H9 (cell line): ENCODE measurements at regions not wholly inside any gene's neighbourhood (a gene's known extent, or its start where the extent isn't known, plus 50 kb on each side); places are given as distances from the start of the nearest gene placed in this dataset.

Experiments used
- DNase-seq: peaks from one replicate; pipeline ENCODE4 v3.0.0-alpha.2; 2017
- H2AFZ ChIP-seq: one replicate; pipeline ENCODE4 v1.6.1; 2013; ENCODE audit warnings: mild to moderate bottlenecking, low read length, control low read depth, moderate library complexity
- H2AK5ac ChIP-seq: 2 replicates; pipeline ENCODE4 v1.6.1; 2013; ENCODE audit warnings: low read length, control low read depth, mixed read lengths; ENCODE audit not compliant: insufficient read length
- H2BK120ac ChIP-seq: one replicate; pipeline ENCODE4 v1.6.1; 2013; ENCODE audit warnings: low read depth, mild to moderate bottlenecking, low read length, control low read depth, inconsistent platforms; ENCODE audit not compliant: poor library complexity, severe bottlenecking
- H2BK12ac ChIP-seq: 2 replicates; pipeline ENCODE4 v1.6.1; 2013; ENCODE audit warnings: low read length, control low read depth, mixed read lengths, low read depth; ENCODE audit not compliant: insufficient read length
- H2BK15ac ChIP-seq: 2 replicates; pipeline ENCODE4 v1.6.1; 2013; ENCODE audit warnings: low read depth, low read length, control low read depth
- H2BK20ac ChIP-seq: one replicate; pipeline ENCODE4 v1.6.1; 2013; ENCODE audit warnings: low read depth, mild to moderate bottlenecking, low read length, control low read depth, inconsistent platforms; ENCODE audit not compliant: poor library complexity, severe bottlenecking
- H2BK5ac ChIP-seq: 2 replicates; pipeline ENCODE4 v1.6.1; 2013; ENCODE audit warnings: low read length, control low read depth, mixed read lengths; ENCODE audit not compliant: insufficient read length
- H3K14ac ChIP-seq: 2 replicates; pipeline ENCODE4 v1.6.1; 2013; ENCODE audit warnings: low read length, control low read depth; ENCODE audit not compliant: insufficient read depth
- H3K18ac ChIP-seq: 2 replicates; pipeline ENCODE4 v1.6.1; 2013; ENCODE audit warnings: low read depth, mild to moderate bottlenecking, mixed read lengths, low read length, control low read depth; ENCODE audit not compliant: insufficient read length
- H3K23ac ChIP-seq: 2 replicates; pipeline ENCODE4 v1.6.1; 2013; ENCODE audit warnings: low read length, control low read depth, mixed read lengths, low read depth; ENCODE audit not compliant: insufficient read length
- H3K23me2 ChIP-seq: 2 replicates; pipeline ENCODE4 v1.6.1; 2013; ENCODE audit warnings: low read depth, mild to moderate bottlenecking, mixed read lengths, low read length, control low read depth; ENCODE audit not compliant: insufficient read length, poor library complexity, severe bottlenecking
- H3K27ac ChIP-seq: 2 replicates; pipeline ENCODE4 v1.5.1; 2013; ENCODE audit warnings: low read length, control low read depth, mixed read lengths, low read depth; ENCODE audit not compliant: insufficient read length
- H3K27me3 ChIP-seq: 2 replicates; pipeline ENCODE4 v1.6.1; 2013; ENCODE audit warnings: low read length, control low read depth, inconsistent platforms; ENCODE audit not compliant: insufficient read depth
- H3K4ac ChIP-seq: 2 replicates; pipeline ENCODE4 v1.6.1; 2013; ENCODE audit warnings: low read depth, mild to moderate bottlenecking, control low read depth, inconsistent platforms, low read length, moderate library complexity
- H3K4me1 ChIP-seq: 2 replicates; pipeline ENCODE4 v1.6.1; 2013; ENCODE audit warnings: low read length, control low read depth, inconsistent platforms; ENCODE audit not compliant: insufficient read depth
- H3K4me2 ChIP-seq: 2 replicates; pipeline ENCODE4 v1.6.1; 2013; ENCODE audit warnings: low read length, control low read depth, mixed read lengths; ENCODE audit not compliant: insufficient read length, insufficient read depth
- H3K56ac ChIP-seq: 2 replicates; pipeline ENCODE4 v1.6.1; 2013; ENCODE audit warnings: low read depth, mild to moderate bottlenecking, mixed read lengths, low read length, control low read depth; ENCODE audit not compliant: insufficient read length
- H3K79me1 ChIP-seq: 2 replicates; pipeline ENCODE4 v1.6.1; 2013; ENCODE audit warnings: low read depth, mild to moderate bottlenecking, moderate library complexity, low read length, control low read depth, inconsistent platforms; ENCODE audit not compliant: insufficient read depth, poor library complexity, severe bottlenecking
- H3K79me2 ChIP-seq: 2 replicates; pipeline ENCODE4 v1.6.1; 2013; ENCODE audit warnings: low read length, control low read depth, inconsistent platforms; ENCODE audit not compliant: insufficient read depth
- H3K9ac ChIP-seq: 2 replicates; pipeline ENCODE4 v1.6.1; 2013; ENCODE audit warnings: low read length, control low read depth, mixed read lengths; ENCODE audit not compliant: insufficient read length; ENCODE audit errors: extremely low read depth
- H3K9me3 ChIP-seq: one replicate; pipeline ENCODE4 v1.6.1; 2013; ENCODE audit warnings: low read depth, low read length, inconsistent platforms; ENCODE audit not compliant: control insufficient read depth
- H3T11ph ChIP-seq: one replicate; pipeline ENCODE4 v1.6.1; 2013; ENCODE audit warnings: mild to moderate bottlenecking, low read length, control low read depth, inconsistent platforms
- H4K20me1 ChIP-seq: one replicate; pipeline ENCODE4 v1.6.1; 2013; ENCODE audit not compliant: control insufficient read depth, insufficient read length, insufficient read depth
- H4K5ac ChIP-seq: 2 replicates; pipeline ENCODE4 v1.6.1; 2013; ENCODE audit warnings: low read depth, mild to moderate bottlenecking, mixed read lengths, low read length, control low read depth; ENCODE audit not compliant: insufficient read length
- H4K8ac ChIP-seq: replicated peaks from 2 replicates; pipeline ENCODE4 v1.6.1; 2013; ENCODE audit warnings: low read length, control low read depth, mixed read lengths, low read depth; ENCODE audit not compliant: insufficient read length
- H4K91ac ChIP-seq: 2 replicates; pipeline ENCODE4 v1.6.1; 2013; ENCODE audit warnings: low read depth, mild to moderate bottlenecking, moderate library complexity, mixed read lengths, low read length, control low read depth; ENCODE audit not compliant: insufficient read length
- H3K27ac Mint-ChIP-seq, 3 experiments: 2 replicates in 2 of 3; 3 replicates in 1 of 3; pipeline ENCODE4 v1.8.0; 2020 to 2021; ENCODE audit warnings: mixed read lengths in 3 of 3, mild to moderate bottlenecking in 1 of 3, moderate library complexity in 1 of 3
- H3K27me3 Mint-ChIP-seq: 2 replicates; pipeline ENCODE4 v1.8.0; 2021; ENCODE audit warnings: low read depth, mild to moderate bottlenecking, moderate library complexity, mixed read lengths
- H3K36me3 Mint-ChIP-seq, 3 experiments: 2 replicates in 2 of 3; 3 replicates in 1 of 3; pipeline ENCODE4 v1.8.0; 2020 to 2021; ENCODE audit warnings: low read depth in 3 of 3, mixed read lengths in 3 of 3; ENCODE audit not compliant: insufficient read depth in 1 of 3
- H3K4me1 Mint-ChIP-seq, 2 experiments: 2 replicates each; pipeline ENCODE4 v1.8.0; 2020; ENCODE audit warnings: mixed read lengths in 2 of 2
- H3K4me3 Mint-ChIP-seq, 2 experiments: 2 replicates in 1 of 2; 3 replicates in 1 of 2; pipeline ENCODE4 v1.8.0; 2020 to 2021; ENCODE audit warnings: mild to moderate bottlenecking in 2 of 2, mixed read lengths in 2 of 2, moderate library complexity in 1 of 2
- H3K9me3 Mint-ChIP-seq, 2 experiments: 2 replicates in 1 of 2; 3 replicates in 1 of 2; pipeline ENCODE4 v1.8.0; 2020; ENCODE audit warnings: mild to moderate bottlenecking in 2 of 2, mixed read lengths in 2 of 2, moderate library complexity in 1 of 2
- CTCF ChIP-seq: fragments of 200-600 bp; sonication (generic); conservative IDR thresholded peaks from 3 replicates; pipeline ENCODE4 v1.8.0; 2021; ENCODE audit warnings: antibody characterized with exemption, mild to moderate bottlenecking
- WGBS: extraction: QIAGEN DNeasy Blood & Tissue Kit; methylation state at CpG from one replicate; pipeline ENCODE4 v1.1.7; 2013; ENCODE audit warnings: missing lambda C conversion rate, low lambda C conversion rate, mixed read lengths; ENCODE audit not compliant: insufficient read length; ENCODE audit errors: extremely low coverage; 5-methylcytosine and 5-hydroxymethylcytosine counted together

- DNase-seq, result no peak
- Histone ChIP-seq H2BK20ac (no peak overlapping the region), H3K4me2 (no peak overlapping the region), H3K14ac (no peak overlapping the region), H3T11ph (no peak overlapping the region), H2AFZ (no peak overlapping the region), H3K9me3 (no peaks in the 10 kb centered on the region), H3K4me1 (no peaks in the 10 kb centered on the region), H3K23ac (no peak overlapping the region), H3K4ac (no peak overlapping the region), H4K8ac (no peak overlapping the region), H2AK5ac (no peak overlapping the region), H3K18ac (no peak overlapping the region), H3K79me1 (no peaks in the 10 kb centered on the region), H3K9ac (no peak overlapping the region), H4K5ac (no peak overlapping the region), H2BK12ac (no peak overlapping the region), H3K56ac (no peak overlapping the region), H2BK15ac (no peak overlapping the region), H2BK5ac (no peak overlapping the region), H3K27me3 (no peaks in the 10 kb centered on the region), H4K20me1 (no peaks in the 10 kb centered on the region), H3K23me2 (no peaks in the 10 kb centered on the region), H4K91ac (no peak overlapping the region), H2BK120ac (no peak overlapping the region), H3K79me2 (no peaks in the 10 kb centered on the region), H3K27ac (no peak overlapping the region)
- TF ChIP-seq CTCF, result no peak
- Mint-ChIP-seq H3K27me3 (peaks cover 10% of the 10 kb centered on the region), H3K36me3 (no peaks in the 10 kb centered on the region), H3K9me3 (no peaks in the 10 kb centered on the region), H3K27ac (no peak overlapping the region), H3K4me1 (peaks cover 3 to 4% of the 10 kb centered on the region in 2 experiments), H3K4me3 (no peak overlapping the region)
- no CpG with 5 or more reads among the region's 6 CpGs for WGBS
Observed at GRCh38 chr7:25844102-25844870, 307.7 kb upstream of the NFE2L3 start.
